Caco-2 (cell line): ENCODE measurements at regions not wholly inside any gene's neighbourhood (a gene's known extent, or its start where the extent isn't known, plus 50 kb on each side); places are given as distances from the start of the nearest gene placed in this dataset.

Source experiments
- BruUV-seq: library from RNA; stranded (reverse); fragments of 400-500 nt; replicated peaks from 2 replicates; lab custom pipeline; 2021; lab: Mats Ljungman, UMichigan
- CTCF ChIA-PET: fragments of 300-600 bp; sonication (Branson Sonifier 250); formaldehyde crosslinking; loops from one replicate; lab custom pipeline; 2022; ENCODE audit warnings: antibody characterized with exemption; lab: Charles Lee
- POLR2A ChIA-PET: fragments of 300-600 bp; sonication (Branson Sonifier 250); formaldehyde crosslinking; loops from one replicate; lab custom pipeline; 2022; ENCODE audit warnings: antibody characterized with exemption; lab: Charles Lee
- DNase-seq, 2 experiments: peaks; one replicate each; pipeline versions ENCODE4 v3.0.0 to v3.0.0-alpha.2; 2020 to 2022
- H3K27me3 ChIP-seq: replicated peaks from 2 replicates; pipeline ENCODE4 v1.6.0; 2011; ENCODE audit warnings: low read length; ENCODE audit not compliant: control insufficient read depth, insufficient read depth
- H3K36me3 ChIP-seq: 2 replicates; pipeline ENCODE4 v1.5.1; 2011; ENCODE audit warnings: low read length; ENCODE audit not compliant: control insufficient read depth, insufficient read depth
- H3K4me1 ChIP-seq: fragments of 250-450 bp; sonication (Bioruptor Pico); 2 replicates; pipeline ENCODE4 v1.5.1; 2020; ENCODE audit warnings: mild to moderate bottlenecking
- H3K4me3 ChIP-seq: 2 replicates; pipeline ENCODE4 v1.5.1; 2011; ENCODE audit warnings: low read depth, mild to moderate bottlenecking, control low read depth, low read length
- H3K9me3 ChIP-seq: fragments of 250-450 bp; sonication (Bioruptor Pico); 2 replicates; pipeline ENCODE4 v1.5.1; 2020; ENCODE audit warnings: mild to moderate bottlenecking, moderate library complexity
- H3K27ac Mint-ChIP-seq: one replicate; pipeline ENCODE4 v1.8.0; 2022; ENCODE audit warnings: mixed read lengths; ENCODE audit not compliant: unreplicated experiment
- H3K27me3 Mint-ChIP-seq: one replicate; pipeline ENCODE4 v1.8.0; 2022; ENCODE audit warnings: mixed read lengths; ENCODE audit not compliant: insufficient read depth, unreplicated experiment
- H3K36me3 Mint-ChIP-seq: one replicate; pipeline ENCODE4 v1.8.0; 2022; ENCODE audit warnings: mild to moderate bottlenecking, mixed read lengths; ENCODE audit not compliant: insufficient read depth, unreplicated experiment
- H3K4me1 Mint-ChIP-seq: one replicate; pipeline ENCODE4 v1.8.0; 2022; ENCODE audit warnings: low read depth, mixed read lengths; ENCODE audit not compliant: unreplicated experiment
- H3K4me3 Mint-ChIP-seq: one replicate; pipeline ENCODE4 v1.8.0; 2022; ENCODE audit warnings: mild to moderate bottlenecking, moderate library complexity, mixed read lengths; ENCODE audit not compliant: unreplicated experiment
- H3K9me3 Mint-ChIP-seq: one replicate; pipeline ENCODE4 v1.8.0; 2022; ENCODE audit warnings: mixed read lengths; ENCODE audit not compliant: unreplicated experiment
- CTCF ChIP-seq, 2 experiments: fragments of 200-600 bp in 1 of 2; IDR thresholded peaks; 1 replicate in 1 of 2; 2 replicates in 1 of 2; pipeline versions ENCODE4 v1.5.1 to v1.8.0; 2011 to 2022; ENCODE audit warnings: antibody characterized with exemption in 1 of 2, control low read depth in 1 of 2, inconsistent platforms in 1 of 2, low read depth in 1 of 2, low read length in 1 of 2, mild to moderate bottlenecking in 1 of 2, moderate library complexity in 1 of 2; ENCODE audit not compliant: insufficient read depth in 1 of 2, severe bottlenecking in 1 of 2, unreplicated experiment in 1 of 2
- intact Hi-C: fragments of 100-400 bp; cut with micrococcal nuclease; formaldehyde crosslinking; loops from one replicate; pipeline ENCODE4 v1.10.0; 2022; ENCODE audit not compliant: unreplicated experiment

GRCh38 chr6:78502386-78502887, 364.9 kb upstream of the IRAK1BP1 start:
- H3K4me1 Mint-ChIP-seq = no peaks in the 10 kb centered on the region
- no peak for TF ChIP-seq CTCF (IDR thresholded peaks at IDR 0.05; ENCODE audit: insufficient read depth in 1 of 2, low read depth in 1 of 2, low read length in 1 of 2, severe bottlenecking in 1 of 2, unreplicated experiment in 1 of 2)
- Histone ChIP-seq H3K36me3 (no peaks in the 10 kb centered on the region), H3K9me3 (no peaks in the 10 kb centered on the region), H3K4me3 (no peak overlapping the region), H3K27me3 (no peaks in the 10 kb centered on the region), H3K4me1 (no peaks in the 10 kb centered on the region)
- H3K27me3 Mint-ChIP-seq = peaks cover 2% of the 10 kb centered on the region
- peaks cover 9% of the 10 kb centered on the region for H3K9me3 Mint-ChIP-seq
- no peak overlapping the region for H3K27ac Mint-ChIP-seq
- no TSS peak for BruUV-seq
- H3K4me3 Mint-ChIP-seq = no peak overlapping the region
- intact Hi-C loops = no loop called here
- CTCF ChIA-PET = no interaction called here
- POLR2A ChIA-PET = no interaction called here
- no peaks in the 10 kb centered on the region for H3K36me3 Mint-ChIP-seq
- DNase-seq = no peak

GRCh38 chr6:78505178-78505577, 362.2 kb upstream of the IRAK1BP1 start:
- H3K9me3 Mint-ChIP-seq = peaks cover 29% of the 10 kb centered on the region
- TF ChIP-seq CTCF (IDR thresholded peaks at IDR 0.05; ENCODE audit: insufficient read depth in 1 of 2, low read depth in 1 of 2, low read length in 1 of 2, severe bottlenecking in 1 of 2, unreplicated experiment in 1 of 2) = no peak
- H3K4me1 Mint-ChIP-seq = no peaks in the 10 kb centered on the region
- H3K27me3 ChIP-seq = no peaks in the 10 kb centered on the region
- CTCF ChIA-PET = no interaction called here
- POLR2A ChIA-PET = no interaction called here
- H3K4me1 ChIP-seq = no peaks in the 10 kb centered on the region
- DNase-seq = no peak
- intact Hi-C loops = no loop called here
- no peak overlapping the region for H3K27ac Mint-ChIP-seq
- no TSS peak for BruUV-seq
- no peaks in the 10 kb centered on the region for H3K36me3 ChIP-seq
- H3K27me3 Mint-ChIP-seq = no peaks in the 10 kb centered on the region
- no peak overlapping the region for H3K4me3 Mint-ChIP-seq
- H3K4me3 ChIP-seq = no peak overlapping the region
- no peaks in the 10 kb centered on the region for H3K36me3 Mint-ChIP-seq
- no peaks in the 10 kb centered on the region for H3K9me3 ChIP-seq

- Histone ChIP-seq H3K4me3 (no peak overlapping the region), H3K4me1 (no peaks in the 10 kb centered on the region), H3K27me3 (no peaks in the 10 kb centered on the region), H3K9me3 (no peaks in the 10 kb centered on the region), H3K36me3 (no peaks in the 10 kb centered on the region)
- no peak for DNase-seq
- Mint-ChIP-seq H3K27me3 (no peaks in the 10 kb centered on the region), H3K36me3 (no peaks in the 10 kb centered on the region), H3K4me1 (no peaks in the 10 kb centered on the region), H3K9me3 (peaks cover 29% of the 10 kb centered on the region), H3K4me3 (no peak overlapping the region), H3K27ac (no peak overlapping the region)
- POLR2A ChIA-PET = no interaction called here
- TF ChIP-seq CTCF (IDR thresholded peaks at IDR 0.05; ENCODE audit: insufficient read depth in 1 of 2, low read depth in 1 of 2, low read length in 1 of 2, severe bottlenecking in 1 of 2, unreplicated experiment in 1 of 2) = no peak
- no TSS peak for BruUV-seq
- CTCF ChIA-PET = no interaction called here
- intact Hi-C loops = no loop called here
Observed at GRCh38 chr6:78511009-78511408, 356.3 kb upstream of the IRAK1BP1 start.
